ENCODE measurements at regions not wholly inside any gene's neighbourhood (a gene's known extent, or its start where the extent isn't known, plus 50 kb on each side); places are given as distances from the start of the nearest gene placed in this dataset.

GRCh38 chr6:71531841-71532240 lies 243.2 kb downstream of the OGFRL1 start:
- DNase-seq = no peak

- DNase-seq = peak; percentile 40
Measured at GRCh38 chr6:71533939-71534379, 245.3 kb downstream of the OGFRL1 start.

GRCh38 chr6:71534921-71535320 lies 246.3 kb downstream of the OGFRL1 start:
- DNase-seq = no peak

GRCh38 chr6:71537717-71538116 lies 249.1 kb downstream of the OGFRL1 start:
- DNase-seq = no peak

GRCh38 chr6:71544028-71544427 lies 255.4 kb downstream of the OGFRL1 start:
- peak; percentile 61 for DNase-seq

GRCh38 chr6:71544906-71545305 lies 256.3 kb downstream of the OGFRL1 start:
- no peak for DNase-seq

GRCh38 chr6:71545905-71546304 lies 257.3 kb downstream of the OGFRL1 start:
- no peak for DNase-seq

- DNase-seq = no peak
Measured at GRCh38 chr6:71551798-71552197, 263.2 kb downstream of the OGFRL1 start.

GRCh38 chr6:71556141-71556540 lies 267.5 kb downstream of the OGFRL1 start:
- DNase-seq = no peak

- no peak for DNase-seq
Measured at GRCh38 chr6:71558974-71559373, 270.4 kb downstream of the OGFRL1 start.

- DNase-seq = no peak
Measured at GRCh38 chr6:71567562-71567961, 279.0 kb downstream of the OGFRL1 start.

GRCh38 chr6:71577766-71578165 lies 289.2 kb downstream of the OGFRL1 start:
- no peak for DNase-seq

- DNase-seq = peak; percentile 68
Measured at GRCh38 chr6:71579902-71580301, 291.3 kb downstream of the OGFRL1 start.

GRCh38 chr6:71582820-71583219 lies 294.2 kb downstream of the OGFRL1 start:
- DNase-seq = no peak

- no peak for DNase-seq
Measured at GRCh38 chr6:71584712-71585436, 296.3 kb downstream of the OGFRL1 start.

GRCh38 chr6:71585472-71585871 lies 296.9 kb downstream of the OGFRL1 start:
- DNase-seq = no peak

GRCh38 chr6:71588490-71588889 lies 297.9 kb upstream of the RIMS1 start:
- no peak for DNase-seq

- DNase-seq = no peak
Measured at GRCh38 chr6:71589254-71589653, 297.1 kb upstream of the RIMS1 start.

- DNase-seq = no peak
Measured at GRCh38 chr6:71592643-71593042, 293.7 kb upstream of the RIMS1 start.

- DNase-seq = no peak
Measured at GRCh38 chr6:71599359-71599758, 287.0 kb upstream of the RIMS1 start.

GRCh38 chr6:71602385-71603007 lies 283.9 kb upstream of the RIMS1 start:
- peak; percentile 98 for DNase-seq

GRCh38 chr6:71603021-71603420 lies 283.3 kb upstream of the RIMS1 start:
- DNase-seq = no peak

GRCh38 chr6:71608646-71609045 lies 277.7 kb upstream of the RIMS1 start:
- DNase-seq = peak; percentile 39

- no peak for DNase-seq
Measured at GRCh38 chr6:71619836-71620235, 266.5 kb upstream of the RIMS1 start.

Data from kidney glomerular epithelial cell (primary cell).